Right atrium auricular region (tissue), 2 donors: ENCODE measurements at regions not wholly inside any gene's neighbourhood (a gene's known extent, or its start where the extent isn't known, plus 50 kb on each side); places are given as distances from the start of the nearest gene placed in this dataset.
"Not testable (repeated sequence)": the region's sequence is repeated elsewhere in the genome, so short reads cannot be mapped to it uniquely, and the experiment has no call there.

Source experiments
- DNase-seq: peaks from one replicate; pipeline ENCODE4 v3.0.0-alpha.2; 2019; ENCODE audit warnings: low spot score
- H3K27ac ChIP-seq, 2 donors: fragments of 200-600 bp; sonication (generic); 1 replicate in 1 of 2; 2 replicates in 1 of 2; pipeline ENCODE4 v1.5.1; 2016 to 2019
- H3K27me3 ChIP-seq, 2 donors: fragments of 200-600 bp; sonication (generic); one replicate each; pipeline versions ENCODE4 v1.5.1 to v1.6.0; 2017 to 2019
- H3K36me3 ChIP-seq: fragments of 200-600 bp; sonication (generic); one replicate; pipeline ENCODE4 v1.5.1; 2016
- H3K4me1 ChIP-seq, 2 donors: fragments of 200-600 bp; sonication (generic); one replicate each; pipeline versions ENCODE4 v1.5.1 to v1.6.0; 2017 to 2019
- H3K4me3 ChIP-seq, 2 donors: fragments of 200-600 bp; sonication (generic); 1 replicate in 1 of 2; 2 replicates in 1 of 2; pipeline ENCODE4 v1.5.1; 2017 to 2019; ENCODE audit warnings: mild to moderate bottlenecking in 1 of 2, moderate library complexity in 1 of 2
- H3K9me3 ChIP-seq, 2 donors: fragments of 200-600 bp; sonication (generic); one replicate each; pipeline ENCODE4 v1.5.1; 2019
- CTCF ChIP-seq, 2 donors: fragments of 200-600 bp; sonication (generic); IDR thresholded peaks; one replicate each; pipeline ENCODE4 v1.5.1; 2019; ENCODE audit warnings: antibody characterized with exemption in 2 of 2

- DNase-seq: no peak
- H3K4me3 ChIP-seq: no peak overlapping the region
- H3K4me1 ChIP-seq: no peaks in the 10 kb centered on the region
- H3K27me3 ChIP-seq: no peaks in the 10 kb centered on the region
- TF ChIP-seq CTCF (IDR thresholded peaks at IDR 0.05): no peak
- no peaks in the 10 kb centered on the region for H3K36me3 ChIP-seq
- H3K27ac ChIP-seq: no peak overlapping the region
- peaks cover 0 to 10% of the 10 kb centered on the region in 2 donors for H3K9me3 ChIP-seq
Measured at GRCh38 chr16:47817048-47817447, 338.7 kb downstream of the ABCC12 start.

GRCh38 chr16:47816511-47816910 is 339.3 kb downstream of the ABCC12 start:
- no peaks in the 10 kb centered on the region for H3K4me1 ChIP-seq
- H3K4me3 ChIP-seq: no peak overlapping the region
- DNase-seq: no peak
- no peaks in the 10 kb centered on the region for H3K36me3 ChIP-seq
- peaks cover 0 to 12% of the 10 kb centered on the region in 2 donors for H3K9me3 ChIP-seq
- no peak for TF ChIP-seq CTCF (IDR thresholded peaks at IDR 0.05)
- no peak overlapping the region for H3K27ac ChIP-seq
- H3K27me3 ChIP-seq: no peaks in the 10 kb centered on the region

GRCh38 chr16:47815655-47816054 is 340.1 kb downstream of the ABCC12 start:
- no peaks in the 10 kb centered on the region for H3K36me3 ChIP-seq

GRCh38 chr16:47811758-47812157 is 344.0 kb downstream of the ABCC12 start:
- not testable (repeated sequence) for H3K36me3 ChIP-seq, H3K4me1 ChIP-seq, H3K27ac ChIP-seq, H3K27me3 ChIP-seq, DNase-seq, H3K4me3 ChIP-seq
- peaks cover 0 to 12% of the 10 kb centered on the region in 2 donors for H3K9me3 ChIP-seq

More at GRCh38 chr16:47815655-47816054, 340.1 kb downstream of the ABCC12 start:
- no peak for DNase-seq
- TF ChIP-seq CTCF (IDR thresholded peaks at IDR 0.05): no peak
- H3K27ac ChIP-seq: no peak overlapping the region
- H3K4me3 ChIP-seq: no peak overlapping the region
- H3K27me3 ChIP-seq: no peaks in the 10 kb centered on the region
- H3K9me3 ChIP-seq: peaks cover 0 to 12% of the 10 kb centered on the region in 2 donors
- H3K4me1 ChIP-seq: no peaks in the 10 kb centered on the region

GRCh38 chr16:47806309-47806847 is 345.2 kb downstream of the PHKB start:
- Histone ChIP-seq H3K4me3 (no peak overlapping the region), H3K36me3 (no peaks in the 10 kb centered on the region), H3K27me3 (no peaks in the 10 kb centered on the region), H3K4me1 (no peaks in the 10 kb centered on the region), H3K9me3 (no peaks in the 10 kb centered on the region), H3K27ac (no peak overlapping the region)
- DNase-seq: no peak
- no peak for TF ChIP-seq CTCF (IDR thresholded peaks at IDR 0.05)

GRCh38 chr16:47787696-47788095 is 326.6 kb downstream of the PHKB start:
- DNase-seq: no peak
- H3K27me3 ChIP-seq: no peaks in the 10 kb centered on the region
- H3K4me3 ChIP-seq: no peak overlapping the region
- H3K36me3 ChIP-seq: no peaks in the 10 kb centered on the region
- H3K27ac ChIP-seq: no peak overlapping the region
- peaks cover 0 to 23% of the 10 kb centered on the region in 2 donors for H3K9me3 ChIP-seq
- TF ChIP-seq CTCF (IDR thresholded peaks at IDR 0.05): no peak
- no peaks in the 10 kb centered on the region for H3K4me1 ChIP-seq
